ENCODE measurements at regions not wholly inside any gene's neighbourhood (a gene's known extent, or its start where the extent isn't known, plus 50 kb on each side); places are given as distances from the start of the nearest gene placed in this dataset.

DNA sequence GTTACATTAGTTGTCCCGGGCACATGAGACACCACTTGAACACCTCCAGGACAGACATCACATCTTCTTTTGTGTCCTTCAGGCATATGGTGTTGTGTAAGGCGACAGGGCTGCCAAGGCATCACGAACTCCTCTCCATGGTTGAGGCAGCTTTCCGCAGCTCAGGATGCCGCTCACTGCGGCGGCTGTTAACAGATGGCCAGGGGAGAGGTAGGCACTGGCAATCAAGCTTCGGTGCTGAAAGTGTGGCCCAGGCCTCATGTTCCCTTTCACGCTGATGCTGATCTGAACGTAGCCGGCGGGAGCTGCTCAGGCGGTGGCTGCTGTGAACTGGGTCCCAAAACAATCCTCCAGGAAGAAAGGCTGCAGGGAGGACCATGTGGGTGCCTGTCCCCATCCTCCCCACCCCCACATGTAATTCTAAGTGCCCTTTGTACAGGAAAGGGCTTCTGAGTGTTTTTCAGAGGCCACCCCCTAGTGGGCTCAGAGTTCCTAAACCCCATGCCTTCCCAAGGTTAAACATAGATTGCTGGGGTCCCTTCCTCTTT is 287.1 kb upstream of the AJAP1 start:
- TF ChIP-seq, protein P1, sequence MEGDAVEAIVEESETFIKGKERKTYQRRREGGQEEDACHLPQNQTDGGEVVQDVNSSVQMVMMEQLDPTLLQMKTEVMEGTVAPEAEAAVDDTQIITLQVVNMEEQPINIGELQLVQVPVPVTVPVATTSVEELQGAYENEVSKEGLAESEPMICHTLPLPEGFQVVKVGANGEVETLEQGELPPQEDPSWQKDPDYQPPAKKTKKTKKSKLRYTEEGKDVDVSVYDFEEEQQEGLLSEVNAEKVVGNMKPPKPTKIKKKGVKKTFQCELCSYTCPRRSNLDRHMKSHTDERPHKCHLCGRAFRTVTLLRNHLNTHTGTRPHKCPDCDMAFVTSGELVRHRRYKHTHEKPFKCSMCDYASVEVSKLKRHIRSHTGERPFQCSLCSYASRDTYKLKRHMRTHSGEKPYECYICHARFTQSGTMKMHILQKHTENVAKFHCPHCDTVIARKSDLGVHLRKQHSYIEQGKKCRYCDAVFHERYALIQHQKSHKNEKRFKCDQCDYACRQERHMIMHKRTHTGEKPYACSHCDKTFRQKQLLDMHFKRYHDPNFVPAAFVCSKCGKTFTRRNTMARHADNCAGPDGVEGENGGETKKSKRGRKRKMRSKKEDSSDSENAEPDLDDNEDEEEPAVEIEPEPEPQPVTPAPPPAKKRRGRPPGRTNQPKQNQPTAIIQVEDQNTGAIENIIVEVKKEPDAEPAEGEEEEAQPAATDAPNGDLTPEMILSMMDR (IDR thresholded peaks at IDR 0.05; ENCODE audit: insufficient read depth, low read depth, low read length), result no peak
- TF ChIP-seq EZH2 (IDR thresholded peaks at IDR 0.05; ENCODE audit: insufficient read depth, low read length), result no peak
